H7 (cell line): ENCODE measurements at regions not wholly inside any gene's neighbourhood (a gene's known extent, or its start where the extent isn't known, plus 50 kb on each side); places are given as distances from the start of the nearest gene placed in this dataset.

Experiments used
- DNase-seq: peaks from one replicate; pipeline ENCODE4 v3.0.0; 2012
- H3K27me3 ChIP-seq: 2 replicates; pipeline ENCODE4 v1.6.0; 2011; ENCODE audit warnings: mild to moderate bottlenecking, low read length; ENCODE audit not compliant: control insufficient read depth, insufficient read depth
- H3K36me3 ChIP-seq: replicated peaks from 2 replicates; pipeline ENCODE4 v1.5.1; 2011; ENCODE audit warnings: low read length; ENCODE audit not compliant: control insufficient read depth, insufficient read depth
- H3K4me3 ChIP-seq: 2 replicates; pipeline ENCODE4 v1.5.1; 2011; ENCODE audit warnings: low read depth, mild to moderate bottlenecking, control low read depth, low read length, moderate library complexity; ENCODE audit not compliant: insufficient read depth

DNA sequence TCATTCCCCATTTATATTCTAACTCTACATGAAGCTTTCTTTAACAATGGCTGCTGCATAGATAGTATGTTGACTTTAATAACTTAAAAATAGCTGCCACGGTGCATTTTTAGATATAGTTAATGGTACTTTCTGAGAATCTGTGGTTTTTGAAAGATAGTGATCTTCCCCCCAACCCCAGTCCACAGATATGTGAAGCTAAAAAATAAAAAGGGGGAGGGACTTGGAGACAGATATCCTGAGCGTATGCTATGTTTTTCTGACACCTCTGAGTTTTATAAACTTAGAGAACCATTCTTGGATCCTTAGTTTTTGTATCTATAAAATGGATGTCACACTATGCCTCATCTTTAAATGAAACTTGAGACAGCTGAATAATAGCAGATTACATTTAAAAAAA lies 120.5 kb downstream of the SNX18 start:
- no peaks in the 10 kb centered on the region for H3K36me3 ChIP-seq
- DNase-seq, result no peak

DNA sequence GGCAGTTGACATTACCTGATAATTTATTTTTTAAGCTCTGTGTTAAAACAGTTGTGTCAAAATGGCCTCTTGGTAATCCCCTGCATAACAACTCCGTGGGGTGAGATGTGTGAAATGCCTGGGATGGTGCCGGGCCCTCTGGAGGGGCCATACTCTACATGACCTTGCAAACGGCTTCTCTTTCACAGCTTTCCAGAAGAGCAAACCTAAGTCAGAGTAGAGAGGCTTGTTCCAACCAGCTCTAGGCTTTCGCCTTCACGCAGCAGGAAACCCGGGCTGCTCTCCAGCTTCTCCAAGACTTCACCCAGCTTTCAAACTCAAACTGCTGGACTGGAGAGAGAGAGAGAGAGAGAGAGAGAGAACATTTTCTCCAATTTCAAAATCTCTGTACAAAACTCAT lies 120.1 kb downstream of the SNX18 start:
- no peaks in the 10 kb centered on the region for H3K27me3 ChIP-seq
- H3K4me3 ChIP-seq, result no peak overlapping the region
- DNase-seq, result no peak
- no peaks in the 10 kb centered on the region for H3K36me3 ChIP-seq

More for the DNA sequence above, 120.5 kb downstream of the SNX18 start:
- H3K4me3 ChIP-seq, result no peak overlapping the region
- no peaks in the 10 kb centered on the region for H3K27me3 ChIP-seq

DNA sequence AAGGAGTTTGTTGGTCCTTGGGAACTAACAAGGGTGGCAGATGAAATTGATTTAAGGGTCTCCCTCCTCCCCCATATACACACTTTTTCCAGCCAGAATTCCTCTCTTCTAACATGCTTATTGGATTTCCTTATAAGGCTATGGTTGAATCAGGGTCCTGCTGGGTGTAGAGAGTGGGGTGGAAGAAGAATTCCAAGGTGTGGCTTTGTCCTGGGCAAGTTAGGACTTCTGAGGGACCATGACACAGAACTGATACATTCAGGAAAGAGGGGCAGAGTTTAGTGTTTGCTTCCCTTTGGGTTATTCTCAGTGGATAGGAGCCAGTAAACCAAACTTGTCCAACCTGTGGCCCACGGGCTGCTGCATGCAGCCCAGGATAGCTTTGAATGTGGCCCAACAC lies 116.5 kb downstream of the SNX18 start:
- Histone ChIP-seq H3K36me3 (no peaks in the 10 kb centered on the region), H3K4me3 (no peak overlapping the region), H3K27me3 (no peaks in the 10 kb centered on the region)
- no peak for DNase-seq

DNA sequence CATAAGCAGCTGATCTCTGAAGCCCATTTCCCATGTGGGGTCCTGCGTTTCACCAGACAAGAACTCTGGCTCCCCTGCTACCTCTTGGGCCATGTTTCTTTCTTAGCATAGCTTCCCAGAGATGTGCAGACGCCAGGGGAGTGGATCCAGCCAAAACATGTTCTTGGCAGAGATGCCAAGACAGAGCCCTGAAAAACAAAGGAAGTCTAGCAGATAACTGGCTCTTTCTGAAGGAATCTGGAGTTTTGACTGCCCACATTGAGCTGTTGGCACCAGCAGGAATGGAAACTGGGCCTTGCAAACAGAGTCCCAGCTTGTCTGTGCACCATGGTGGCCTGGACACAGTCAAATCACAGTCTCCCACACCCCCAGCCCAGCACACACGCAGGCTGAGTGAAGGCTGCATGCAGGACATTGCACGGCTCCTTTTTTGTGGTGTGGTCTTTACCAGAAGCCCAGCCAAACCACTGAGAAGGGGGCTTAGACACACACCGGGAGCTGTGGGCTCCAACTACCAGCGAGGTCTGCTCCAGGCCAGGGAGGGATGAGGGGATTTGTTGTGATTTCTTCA lies 114.7 kb downstream of the SNX18 start:
- no peak overlapping the region for H3K4me3 ChIP-seq
- H3K27me3 ChIP-seq, result no peaks in the 10 kb centered on the region
- H3K36me3 ChIP-seq, result no peaks in the 10 kb centered on the region
- no peak for DNase-seq

DNA sequence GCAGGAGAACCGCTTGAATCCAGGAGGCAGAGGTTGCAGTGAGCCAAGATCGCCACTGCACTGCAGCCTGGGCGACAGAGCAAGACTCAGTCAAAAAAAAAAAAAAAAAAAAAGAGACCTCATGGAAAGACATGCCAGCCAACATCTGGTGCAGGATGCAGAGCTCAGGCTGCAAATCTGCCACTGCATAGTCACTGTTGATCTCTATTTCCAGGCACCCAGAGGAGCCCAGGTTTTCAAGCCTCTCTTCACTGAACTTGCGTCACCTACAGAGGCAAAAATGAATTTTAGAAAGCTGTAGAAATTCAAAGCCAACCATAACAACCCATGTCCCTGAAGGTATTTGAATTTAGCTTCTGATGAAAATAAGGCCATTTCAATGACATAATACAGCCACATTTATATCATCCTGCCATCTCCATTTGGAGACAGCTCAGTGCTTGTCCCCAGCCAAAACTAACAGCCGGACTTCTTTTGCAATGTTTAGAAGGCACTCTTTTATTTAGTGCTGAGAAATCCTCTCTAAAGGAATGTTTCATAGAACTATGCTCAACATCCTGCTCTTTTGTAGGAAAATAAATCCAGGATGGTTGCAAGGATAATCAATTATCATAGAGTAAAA lies 113.3 kb downstream of the SNX18 start:
- no peak overlapping the region for H3K4me3 ChIP-seq
- DNase-seq, result no peak

DNA sequence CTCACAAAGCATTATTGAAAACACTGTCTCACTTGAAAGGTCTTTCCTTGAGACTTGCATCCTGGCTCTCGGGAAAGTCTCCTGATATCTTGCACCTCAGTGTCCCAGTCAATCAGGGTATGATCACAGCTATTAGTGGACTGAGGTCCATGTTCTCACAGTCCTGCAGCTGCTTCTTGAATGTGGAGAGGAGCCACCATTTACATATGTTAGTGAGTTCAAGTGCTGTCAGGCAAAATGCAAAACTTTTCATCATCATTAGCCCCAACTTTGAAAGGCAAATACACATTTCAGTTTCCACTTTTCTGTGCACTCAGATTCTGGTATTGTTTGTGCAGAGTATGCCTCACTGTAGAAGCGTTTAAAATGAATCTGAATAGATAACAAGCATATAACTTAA lies 111.6 kb downstream of the SNX18 start:
- Histone ChIP-seq H3K36me3 (no peaks in the 10 kb centered on the region), H3K4me3 (no peak overlapping the region), H3K27me3 (no peaks in the 10 kb centered on the region)
- DNase-seq, result no peak

More for the DNA sequence above, 113.3 kb downstream of the SNX18 start:
- Histone ChIP-seq H3K27me3 (no peaks in the 10 kb centered on the region), H3K36me3 (no peaks in the 10 kb centered on the region)

DNA sequence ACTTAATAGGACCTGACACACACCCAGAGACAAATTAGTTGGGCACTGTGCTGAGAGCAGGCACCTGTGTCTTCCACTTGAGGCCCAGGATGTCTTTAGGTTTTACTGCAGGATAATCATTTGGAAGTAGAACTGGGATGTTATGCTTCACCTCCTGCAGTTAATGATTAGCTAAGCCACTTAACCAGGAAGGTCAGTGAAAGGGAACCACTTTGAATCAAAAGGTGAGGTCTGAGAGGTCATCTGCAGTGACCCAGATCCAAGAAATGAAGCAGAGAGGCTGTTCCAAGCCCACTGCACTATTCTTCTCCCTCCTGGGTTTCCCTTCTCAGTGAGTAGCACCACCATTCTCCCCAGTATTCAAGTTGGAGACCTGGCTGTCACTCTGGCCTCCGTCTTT lies 110.5 kb downstream of the SNX18 start:
- DNase-seq, result no peak
- no peaks in the 10 kb centered on the region for H3K36me3 ChIP-seq
- H3K27me3 ChIP-seq, result no peaks in the 10 kb centered on the region
- no peak overlapping the region for H3K4me3 ChIP-seq

DNA sequence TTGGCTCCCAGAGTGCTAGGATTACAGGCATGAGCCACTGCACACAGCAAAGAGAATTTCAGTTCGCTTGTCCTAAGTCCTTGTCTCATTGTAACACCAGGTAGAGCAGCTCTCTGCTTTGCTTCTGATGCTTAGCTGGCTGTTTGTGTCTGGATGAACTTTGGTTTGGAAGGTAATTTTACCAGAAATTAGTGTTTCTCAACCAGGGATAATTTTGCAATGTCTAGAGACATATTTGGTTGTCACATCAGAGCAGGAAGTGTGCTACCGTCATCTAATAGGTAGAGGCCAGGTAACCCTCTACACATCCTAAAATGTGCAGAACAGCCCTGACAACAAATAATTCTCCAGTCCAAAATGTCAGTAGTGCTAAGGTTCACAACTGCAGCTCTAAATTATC lies 108.8 kb downstream of the SNX18 start:
- no peak overlapping the region for H3K4me3 ChIP-seq
- H3K27me3 ChIP-seq, result no peaks in the 10 kb centered on the region
- no peaks in the 10 kb centered on the region for H3K36me3 ChIP-seq
- DNase-seq, result no peak

DNA sequence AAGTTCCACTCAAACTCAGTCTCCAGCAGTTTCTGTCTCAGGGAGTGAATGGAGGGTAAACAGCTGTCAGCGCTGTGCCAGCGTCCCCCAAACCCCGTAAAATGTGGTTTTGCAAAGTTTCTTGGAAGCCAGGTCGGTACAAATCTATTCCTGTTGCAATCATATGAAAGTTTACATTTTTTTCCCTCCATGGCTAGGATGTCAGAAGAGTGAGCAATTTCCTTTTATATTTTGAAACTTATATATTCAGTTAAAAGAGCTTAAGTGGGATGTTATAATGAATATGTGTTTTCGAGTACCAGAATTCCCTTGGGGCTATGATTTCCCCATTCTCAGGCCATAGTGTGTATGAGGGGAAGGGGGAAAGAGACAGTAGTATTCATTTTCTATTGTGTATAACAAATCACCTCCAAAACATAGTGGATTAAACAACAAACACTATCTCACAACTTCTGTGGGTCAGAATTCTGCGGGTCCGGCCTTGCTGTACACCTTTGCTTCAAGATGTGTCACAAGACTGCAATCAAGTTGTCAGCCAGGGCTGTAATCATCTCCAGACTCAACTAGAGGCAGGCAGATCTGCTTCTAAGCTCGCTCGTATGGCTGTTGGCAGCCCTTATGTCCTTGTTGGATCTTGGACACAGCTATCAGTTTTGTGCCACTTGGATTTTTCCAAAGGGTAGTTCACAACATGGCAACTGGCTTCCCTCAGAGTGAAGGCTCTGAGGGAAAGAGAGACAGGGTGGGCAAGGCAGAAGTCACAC lies 107.4 kb downstream of the SNX18 start:
- DNase-seq, result no peak
- Histone ChIP-seq H3K27me3 (no peaks in the 10 kb centered on the region), H3K4me3 (no peak overlapping the region), H3K36me3 (no peaks in the 10 kb centered on the region)

DNA sequence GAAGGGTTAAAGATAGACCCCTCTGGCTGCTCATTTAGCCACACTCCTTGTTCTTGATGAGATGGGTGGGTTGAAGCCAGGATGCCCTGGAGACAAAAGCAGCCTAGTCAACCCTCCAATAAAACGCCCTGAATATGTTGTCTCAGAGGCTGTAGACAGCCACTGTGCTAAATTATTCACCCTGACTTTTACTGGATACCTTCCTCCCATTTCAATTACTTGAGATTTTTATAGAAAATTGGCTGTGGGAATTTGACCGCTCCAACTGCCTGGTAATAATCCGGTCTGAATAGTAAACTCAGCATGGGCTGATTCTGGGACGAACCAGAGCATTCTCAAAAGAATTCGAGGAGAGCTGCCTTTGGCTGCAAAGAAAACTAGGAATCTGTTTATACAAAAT lies 104.2 kb downstream of the SNX18 start:
- Histone ChIP-seq H3K36me3 (no peaks in the 10 kb centered on the region), H3K27me3 (no peaks in the 10 kb centered on the region), H3K4me3 (no peak overlapping the region)
- DNase-seq, result no peak

DNA sequence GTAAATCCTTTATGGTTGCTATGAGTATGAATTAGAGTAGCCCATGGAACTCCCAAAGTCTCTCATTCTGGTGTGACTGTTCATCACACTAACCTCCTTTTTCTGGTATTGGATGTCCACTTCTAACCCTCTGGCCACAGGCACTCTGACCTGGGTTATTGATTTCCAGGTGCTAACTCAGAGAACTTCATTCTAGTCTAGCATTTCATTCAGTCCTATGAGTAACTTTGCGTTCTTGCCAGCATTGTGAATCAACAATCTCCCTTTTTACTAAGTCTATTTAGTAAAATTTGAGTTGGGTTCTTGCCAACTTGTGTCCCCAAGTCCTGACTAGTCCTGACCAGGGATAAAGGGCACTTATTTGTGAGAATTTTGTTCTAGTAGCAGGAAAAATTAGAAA lies 103.5 kb downstream of the SNX18 start:
- H3K4me3 ChIP-seq, result no peak overlapping the region
- H3K27me3 ChIP-seq, result no peaks in the 10 kb centered on the region
- no peak for DNase-seq
- no peaks in the 10 kb centered on the region for H3K36me3 ChIP-seq

DNA sequence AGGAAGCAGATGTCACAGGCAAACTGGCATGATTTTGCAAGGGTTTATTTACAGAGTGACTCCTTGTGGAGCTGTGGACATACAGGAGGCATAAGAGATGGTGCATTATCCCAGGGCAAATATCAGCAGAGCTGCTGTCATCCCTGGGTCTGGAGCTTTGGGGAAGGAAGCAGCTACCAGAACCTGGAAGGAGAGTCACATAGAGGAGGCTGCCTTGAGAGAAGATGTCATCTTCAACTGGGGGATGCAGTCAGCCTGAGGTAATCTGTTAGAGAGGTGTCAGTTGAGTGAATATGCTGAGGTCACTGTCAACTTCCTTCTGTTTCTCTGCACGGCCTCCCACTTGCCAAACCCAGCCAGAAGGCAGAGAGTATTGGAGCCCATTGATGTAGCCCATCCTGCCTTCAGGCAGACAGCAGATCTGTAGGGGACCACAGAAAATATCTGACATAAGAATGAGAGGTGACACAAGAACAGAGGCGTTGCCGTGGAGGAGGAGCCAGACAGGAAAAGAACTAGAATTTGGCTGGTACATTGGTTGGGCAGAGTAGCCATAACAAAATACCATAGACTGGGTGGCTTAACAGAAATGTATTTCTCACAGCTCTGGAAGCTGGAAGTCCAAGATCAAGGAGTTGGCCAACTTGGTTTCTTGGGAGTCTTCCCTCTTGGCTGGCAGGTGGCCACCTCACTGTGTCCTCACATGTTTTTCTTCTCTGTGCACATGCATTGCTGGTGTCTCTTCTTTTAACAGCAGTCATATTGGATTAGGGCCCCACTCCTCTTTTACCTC lies 102.8 kb downstream of the SNX18 start:
- no peak for DNase-seq
- Histone ChIP-seq H3K4me3 (no peak overlapping the region), H3K27me3 (no peaks in the 10 kb centered on the region), H3K36me3 (no peaks in the 10 kb centered on the region)

DNA sequence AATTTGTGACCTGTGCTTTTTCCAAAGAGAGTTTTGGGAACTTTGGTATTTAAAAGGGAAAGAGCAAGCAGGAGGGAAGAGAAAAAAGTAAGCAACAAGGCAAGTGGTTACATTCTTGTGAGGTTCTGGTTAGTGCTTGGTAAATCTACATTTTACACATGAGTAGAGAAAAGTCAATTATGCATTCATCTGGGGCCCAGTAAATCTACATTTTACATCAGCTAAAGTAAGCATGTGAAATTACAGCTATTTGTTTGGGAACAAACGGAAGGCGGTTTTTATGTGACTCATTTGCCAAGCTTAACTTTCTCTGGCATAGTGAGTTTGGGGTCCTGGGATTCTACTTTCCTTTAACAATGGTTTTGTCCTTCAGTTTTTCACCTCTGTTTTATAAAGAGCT lies 102.2 kb downstream of the SNX18 start:
- H3K27me3 ChIP-seq, result no peaks in the 10 kb centered on the region
- DNase-seq, result no peak
- no peak overlapping the region for H3K4me3 ChIP-seq
- no peaks in the 10 kb centered on the region for H3K36me3 ChIP-seq

DNA sequence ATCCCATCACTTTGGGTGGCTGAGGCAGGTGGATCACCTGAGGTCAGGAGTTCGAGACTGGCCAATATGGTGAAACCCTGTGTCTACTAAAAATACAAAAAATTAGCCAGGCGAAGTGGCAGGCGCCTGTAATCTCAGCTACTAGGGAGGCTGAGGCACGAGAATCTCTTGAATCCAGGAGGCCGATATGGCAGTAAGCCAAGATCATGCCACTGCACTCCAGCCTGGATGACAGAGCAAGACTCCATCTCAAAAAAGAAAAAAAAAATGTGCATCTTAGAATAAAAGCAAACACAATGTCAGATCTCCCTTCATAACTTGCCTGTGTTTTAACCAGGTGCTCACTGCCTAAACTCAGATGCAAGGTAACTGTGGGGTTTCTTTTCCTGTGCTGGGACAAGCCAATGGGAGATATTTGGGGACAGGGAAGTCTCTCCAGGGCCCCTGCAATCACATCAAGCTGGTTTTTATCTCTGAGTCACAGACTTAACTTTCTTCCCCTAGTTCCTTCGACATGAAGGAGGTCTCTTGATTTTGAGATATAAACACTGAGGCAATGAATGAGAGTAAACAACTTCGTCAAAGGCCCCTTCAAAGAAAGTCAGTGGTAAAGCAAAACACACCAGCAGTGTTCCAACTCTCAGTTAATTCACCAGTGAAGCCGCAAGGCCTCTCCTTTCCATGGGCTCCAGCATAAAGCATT lies 99.1 kb downstream of the SNX18 start:
- Histone ChIP-seq H3K36me3 (no peaks in the 10 kb centered on the region), H3K4me3 (no peak overlapping the region), H3K27me3 (no peaks in the 10 kb centered on the region)
- DNase-seq, result no peak
